ENCODE measurements at regions not wholly inside any gene's neighbourhood (a gene's known extent, or its start where the extent isn't known, plus 50 kb on each side); places are given as distances from the start of the nearest gene placed in this dataset.

DNA sequence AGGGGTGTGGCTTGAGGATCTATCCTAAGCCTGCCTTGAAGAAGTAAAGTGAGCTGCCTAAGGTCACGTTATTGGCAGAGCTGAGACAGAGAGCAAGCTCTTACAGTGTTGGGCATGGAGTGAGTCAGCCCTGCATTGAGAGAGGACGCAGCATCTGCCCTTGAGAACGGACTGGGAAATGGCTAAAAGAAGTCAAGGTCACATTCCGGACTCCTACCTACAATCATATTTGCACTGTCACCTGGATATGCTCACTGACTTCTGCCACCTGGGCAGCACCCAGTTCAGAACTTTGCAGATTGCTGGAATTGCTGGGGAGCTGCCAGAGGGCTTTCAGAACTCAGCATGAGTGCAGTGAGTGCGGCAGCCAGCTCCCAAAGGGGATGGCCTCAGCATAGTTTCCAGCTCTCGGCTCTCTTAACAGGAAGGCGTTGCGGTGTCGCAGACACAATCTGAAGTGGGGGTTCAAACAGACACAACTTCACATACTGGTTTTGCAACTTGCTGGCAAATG, 199.3 kb upstream of the SGK1 start:
- DNase-seq = peak; percentile 68

DNA sequence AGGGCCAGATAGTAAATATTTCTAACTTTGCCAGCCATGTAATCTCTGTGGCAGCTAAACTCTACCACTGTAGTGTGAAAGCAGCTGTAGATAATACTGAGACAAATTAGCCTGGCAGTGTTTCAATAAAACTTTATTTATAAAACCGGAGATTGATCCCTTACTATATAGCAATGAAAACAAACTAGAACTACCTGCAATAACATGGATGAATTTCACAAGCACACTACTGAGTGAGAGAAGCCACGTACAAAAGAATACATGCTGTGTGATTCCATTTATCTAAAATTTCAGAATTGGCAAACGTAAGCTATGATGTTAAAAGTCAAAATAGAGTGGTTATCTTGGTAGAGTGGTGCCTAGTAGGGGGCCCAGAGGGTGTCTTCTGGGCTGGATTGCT, 198.7 kb upstream of the SGK1 start:
- DNase-seq = peak; percentile 7

DNA sequence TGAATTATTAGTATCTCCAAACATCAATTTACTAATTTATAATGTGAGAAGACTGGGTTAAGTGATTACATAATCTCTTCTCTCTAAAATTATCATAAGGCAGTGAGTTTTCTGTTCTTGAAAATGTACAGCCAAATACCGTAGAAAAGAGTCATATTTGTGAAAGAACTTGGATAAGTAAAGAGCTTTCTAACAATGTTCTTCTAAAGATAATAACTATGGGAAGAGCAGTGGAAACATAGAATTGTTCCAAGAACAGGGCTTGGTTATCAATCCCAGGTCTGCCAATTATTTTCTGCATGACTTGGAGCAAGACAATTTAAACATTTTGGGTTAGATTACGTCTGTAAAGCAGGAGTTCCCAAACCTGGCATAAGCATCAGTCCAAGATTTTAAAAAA, 198.1 kb upstream of the SGK1 start:
- DNase-seq = no peak

DNA sequence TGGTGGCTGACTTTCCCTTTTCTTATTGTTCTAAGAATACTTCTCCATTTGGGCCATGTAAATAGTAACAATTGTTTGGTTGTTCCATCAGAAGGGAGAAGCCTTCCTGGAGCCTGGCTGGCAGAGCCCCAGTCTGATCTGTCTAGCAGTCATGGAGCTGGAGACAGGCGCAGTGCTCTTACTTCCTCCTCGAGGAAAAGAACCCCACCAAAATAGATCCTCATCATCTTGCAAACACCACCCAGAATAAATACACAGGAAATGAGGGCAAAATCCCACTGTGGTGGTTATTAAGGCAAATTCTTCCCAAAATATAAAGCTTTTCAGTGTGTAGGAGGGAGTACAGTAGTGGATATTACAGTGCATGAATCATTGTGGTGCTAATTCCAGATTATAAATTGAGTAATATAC, 195.1 kb upstream of the SGK1 start:
- DNase-seq = no peak

DNA sequence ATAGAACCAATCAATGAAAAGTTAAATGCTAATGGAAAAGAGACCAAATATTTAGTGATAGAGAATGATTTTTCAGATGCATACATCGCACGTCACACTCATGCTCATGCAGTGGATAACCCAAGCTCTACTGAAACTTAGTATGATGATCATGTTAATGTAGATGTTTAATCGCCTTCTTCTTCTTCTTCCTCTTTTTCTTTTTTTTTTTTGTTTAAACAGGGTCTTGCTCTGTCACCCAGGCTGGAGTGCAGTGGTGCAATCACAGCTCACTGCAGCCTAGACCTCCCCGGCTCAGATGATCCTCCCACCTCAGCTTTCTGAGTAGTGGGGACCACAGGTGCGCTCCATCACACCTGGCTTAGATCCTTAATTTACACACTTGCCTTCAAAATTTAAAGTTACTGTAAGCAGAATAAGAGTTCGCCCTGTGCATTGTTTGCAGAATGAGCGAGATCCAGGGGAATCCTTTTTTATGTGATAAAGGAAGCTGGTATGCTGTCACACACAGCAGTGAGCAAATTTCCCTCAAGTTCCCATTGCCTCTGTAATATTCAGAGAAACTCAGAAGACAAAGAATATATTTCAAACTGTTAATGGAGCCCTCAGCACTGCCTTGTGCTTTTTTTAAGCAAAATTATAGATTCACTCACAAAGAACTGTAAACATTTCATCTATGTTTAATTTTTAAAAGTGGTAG, 194.2 kb upstream of the SGK1 start:
- no peak for DNase-seq

DNA sequence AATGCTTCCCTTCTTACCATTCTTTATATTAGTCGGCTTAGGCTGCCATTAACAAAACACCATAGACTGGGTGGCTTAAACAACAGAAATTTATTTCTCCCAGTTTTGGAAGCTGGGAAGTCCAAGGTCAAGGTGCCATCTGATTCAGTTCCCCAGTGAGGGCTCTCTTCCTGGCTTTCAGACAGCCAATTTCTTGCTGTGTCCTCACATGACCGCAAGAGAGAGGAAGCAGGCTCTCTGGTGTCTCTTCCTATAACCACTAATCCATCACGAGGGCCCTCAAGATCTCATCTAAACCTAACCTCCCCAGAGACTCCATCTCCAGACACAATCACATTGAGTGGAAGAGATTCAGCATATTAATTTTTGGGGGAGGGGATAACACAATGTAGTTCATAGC, 193.0 kb upstream of the SGK1 start:
- DNase-seq = no peak

DNA sequence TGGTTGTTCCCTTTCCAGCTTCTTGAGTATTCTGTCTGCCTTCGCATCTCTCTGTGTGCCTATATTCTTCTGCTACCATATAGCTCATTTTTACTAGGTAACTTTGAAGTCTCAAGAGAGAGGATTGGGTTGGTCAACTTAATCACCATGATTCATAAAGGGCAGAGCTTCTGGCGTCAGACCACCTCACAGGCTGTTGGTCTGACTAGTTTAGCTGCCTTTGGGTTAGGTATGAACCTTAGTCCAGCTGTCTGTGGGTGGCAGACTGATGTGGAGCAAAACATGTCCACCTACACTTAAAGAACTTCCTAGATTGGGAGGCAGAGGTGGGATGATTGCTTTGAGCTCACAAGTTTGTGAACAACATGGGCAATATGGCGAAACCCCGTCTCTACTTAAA, 192.2 kb upstream of the SGK1 start:
- DNase-seq = no peak

DNA sequence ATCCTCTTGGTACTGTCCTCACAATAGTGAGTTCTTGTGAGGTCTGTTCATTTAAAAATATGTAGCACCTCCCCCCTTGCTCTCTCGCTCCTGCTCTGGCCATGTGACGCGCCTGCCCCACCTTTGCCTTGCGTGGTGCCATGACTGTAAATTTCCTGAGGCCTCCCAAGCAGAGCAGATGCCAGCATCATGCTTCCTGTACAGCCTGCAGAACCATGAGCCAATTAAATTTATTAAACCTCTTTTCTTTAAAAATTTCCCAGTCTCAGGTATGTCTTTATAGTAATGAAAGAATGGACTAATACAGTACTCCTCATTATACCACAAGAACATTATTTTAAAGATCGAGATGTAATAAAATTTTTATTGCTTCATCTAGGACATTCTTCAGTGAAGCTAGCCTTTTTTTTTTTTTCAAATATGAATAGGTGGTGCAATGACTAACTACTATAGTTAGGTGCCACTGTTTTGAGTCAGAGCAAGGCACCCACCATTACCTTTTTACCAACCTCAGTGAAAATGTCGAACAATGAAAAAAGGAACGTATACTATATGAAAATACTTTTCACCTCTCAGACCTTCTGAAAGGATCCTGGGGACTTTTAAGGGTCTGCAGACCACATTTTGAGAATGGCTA, 191.1 kb upstream of the SGK1 start:
- no peak for DNase-seq

DNA sequence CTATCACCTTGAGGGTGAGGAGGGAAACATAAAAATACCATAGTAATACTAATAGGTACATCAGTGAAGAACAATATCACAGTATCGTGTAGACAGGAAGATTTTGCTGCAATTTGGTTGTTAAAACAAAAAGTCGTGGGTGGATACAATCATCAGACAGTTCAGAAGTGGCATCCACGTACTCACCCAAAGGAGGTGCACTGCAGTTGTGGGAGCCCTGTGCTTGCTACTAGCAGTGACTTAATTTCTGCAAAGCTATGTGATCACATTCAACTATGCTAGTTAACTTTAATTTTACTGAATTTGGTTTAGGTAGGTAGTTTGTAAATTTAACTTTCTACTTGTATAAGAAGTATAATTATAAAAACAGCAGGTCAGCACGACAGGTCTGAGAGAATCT, 188.2 kb upstream of the SGK1 start:
- DNase-seq = no peak

DNA sequence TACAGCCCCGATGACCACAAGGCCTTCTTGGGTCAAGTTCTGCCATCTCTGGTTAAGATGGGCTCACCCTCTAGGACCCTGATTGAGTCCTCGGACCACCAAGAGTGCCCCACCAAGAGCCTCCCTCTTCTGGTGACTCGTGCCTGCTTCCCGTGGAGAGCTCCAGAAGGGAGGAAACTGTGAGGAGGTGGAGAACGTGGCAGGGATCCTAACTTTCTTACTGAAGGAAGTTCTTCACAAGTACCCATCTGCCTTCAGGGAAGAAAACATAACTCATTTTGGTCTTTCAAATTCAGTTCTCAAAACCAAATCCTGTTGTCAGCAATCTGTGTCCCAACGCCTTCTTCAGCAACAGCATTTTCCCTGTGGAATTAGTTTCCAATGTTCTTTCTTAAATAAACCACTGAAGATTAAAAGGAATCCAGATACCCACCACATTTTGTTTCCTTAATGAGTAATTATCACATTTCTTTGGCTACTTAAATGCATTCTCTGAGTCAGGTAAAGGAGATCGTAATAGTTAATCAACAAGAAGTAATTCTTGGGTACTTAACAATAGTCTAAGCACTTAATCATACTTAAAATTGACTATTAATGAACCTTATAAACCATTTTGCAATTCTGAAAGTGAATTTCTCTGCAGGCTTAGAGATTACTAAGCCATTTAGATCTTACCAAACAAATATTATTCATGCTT, 185.8 kb upstream of the SGK1 start:
- no peak for DNase-seq

DNA sequence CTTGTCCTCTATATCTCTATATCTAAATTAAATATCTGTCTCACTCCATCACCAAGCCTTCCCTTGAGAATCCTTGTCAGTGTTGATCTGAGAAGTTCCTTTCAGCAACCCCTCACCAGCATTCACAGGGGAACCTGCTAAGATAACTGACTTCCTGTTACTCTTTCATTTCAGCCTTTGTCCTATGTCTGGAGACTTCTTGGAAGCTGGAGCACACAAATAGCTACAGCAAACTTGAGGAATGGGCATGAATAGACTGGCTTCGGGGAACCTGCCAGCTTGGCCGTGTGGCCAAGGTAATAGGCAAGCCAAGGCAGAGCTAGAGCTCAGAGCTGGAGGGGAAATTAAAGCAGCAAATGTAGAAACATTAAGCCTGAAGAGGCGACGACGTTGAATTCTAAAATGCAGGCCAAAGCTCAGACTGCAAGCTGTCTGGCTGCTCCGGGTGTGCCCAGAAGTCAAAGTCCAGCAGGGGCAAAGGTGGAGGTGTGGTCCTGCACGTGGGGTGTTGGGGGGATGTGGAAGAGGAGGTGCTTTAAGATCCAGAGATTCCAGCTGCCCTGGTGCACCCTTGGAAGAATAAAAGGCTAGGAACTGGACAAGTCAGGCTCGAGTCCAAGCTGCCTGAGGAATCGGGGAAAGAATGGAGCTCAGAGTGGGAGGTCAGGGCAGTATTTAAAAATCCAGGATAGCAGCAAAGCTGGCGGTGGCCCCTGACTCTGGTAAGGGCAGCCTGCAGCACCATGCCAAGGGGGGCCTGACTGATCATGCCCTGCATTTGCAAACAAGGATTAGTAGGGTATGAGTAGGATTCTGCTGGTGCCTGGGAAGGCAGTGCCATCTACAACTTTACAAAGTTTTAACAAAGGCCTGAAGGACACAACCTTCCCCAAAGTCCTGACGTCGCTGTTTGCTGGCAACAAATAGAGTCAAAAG, 185.0 kb upstream of the SGK1 start:
- DNase-seq = no peak

DNA sequence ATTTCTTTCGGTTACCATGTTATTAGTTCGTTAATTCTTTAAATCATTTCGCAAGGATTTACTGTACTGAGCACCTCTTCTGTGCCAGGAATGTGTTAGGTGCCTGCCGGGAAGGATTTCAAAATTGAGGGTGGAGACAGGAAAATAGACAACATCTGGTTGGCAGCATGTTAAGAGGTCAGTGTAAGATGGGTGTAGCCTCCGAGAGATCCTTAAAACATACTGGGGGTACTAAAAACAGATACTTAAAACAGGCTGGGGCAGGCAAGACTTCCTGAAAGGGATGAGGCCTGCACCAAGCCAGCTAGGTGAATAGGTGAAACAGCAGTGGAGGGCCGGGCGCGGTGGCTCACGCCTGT, 178.0 kb upstream of the SGK1 start:
- DNase-seq = no peak

DNA sequence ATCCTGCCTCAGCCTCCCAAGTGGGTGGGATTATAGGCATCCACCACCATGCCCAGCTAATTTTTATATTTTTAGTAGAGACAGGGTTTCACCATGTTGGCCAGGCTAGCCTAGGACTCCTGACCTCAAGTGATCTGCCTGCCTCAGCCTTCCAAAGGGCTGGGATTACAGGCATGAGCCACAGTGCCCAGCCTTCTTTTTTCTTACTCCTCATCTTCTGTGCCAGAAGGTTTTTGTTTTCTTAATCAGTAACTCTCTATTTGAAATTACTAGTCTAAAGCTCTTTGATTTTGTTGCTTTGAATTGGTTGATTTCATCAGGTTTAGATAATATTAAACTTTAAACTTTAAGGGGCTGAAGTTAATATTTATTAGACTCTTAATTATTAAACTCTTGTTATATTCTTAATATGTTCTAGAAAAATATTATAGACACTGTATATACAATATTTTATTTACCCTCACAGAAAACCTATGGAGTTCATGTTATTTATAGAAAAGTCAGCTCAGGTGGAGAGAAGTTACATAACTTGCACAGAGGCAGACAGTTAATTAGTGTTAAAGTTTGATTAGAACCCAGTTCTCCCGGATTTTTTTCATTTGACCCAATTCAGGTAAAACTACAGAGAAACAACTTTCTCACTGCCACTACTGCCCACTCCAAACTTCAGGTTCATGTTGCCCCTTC, 177.4 kb upstream of the SGK1 start:
- DNase-seq = no peak

DNA sequence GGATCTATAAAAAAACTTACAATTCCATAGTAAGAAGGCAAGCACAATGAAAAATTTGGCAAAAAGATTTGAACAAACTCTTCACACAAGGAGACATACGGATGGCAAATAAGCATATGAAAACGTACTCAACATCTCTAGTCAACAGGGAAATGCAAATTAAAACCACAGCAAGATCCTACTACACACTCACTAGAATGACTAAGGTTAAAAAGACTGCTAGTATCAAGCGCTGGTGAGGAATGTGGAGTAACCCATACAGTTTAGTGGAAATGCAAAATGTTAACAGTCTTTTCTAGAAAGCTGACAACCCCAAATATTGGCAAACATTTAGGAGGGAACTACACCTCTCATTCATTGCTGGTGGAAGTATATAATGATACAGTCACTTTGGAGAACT, 175.9 kb upstream of the SGK1 start:
- DNase-seq = no peak

DNA sequence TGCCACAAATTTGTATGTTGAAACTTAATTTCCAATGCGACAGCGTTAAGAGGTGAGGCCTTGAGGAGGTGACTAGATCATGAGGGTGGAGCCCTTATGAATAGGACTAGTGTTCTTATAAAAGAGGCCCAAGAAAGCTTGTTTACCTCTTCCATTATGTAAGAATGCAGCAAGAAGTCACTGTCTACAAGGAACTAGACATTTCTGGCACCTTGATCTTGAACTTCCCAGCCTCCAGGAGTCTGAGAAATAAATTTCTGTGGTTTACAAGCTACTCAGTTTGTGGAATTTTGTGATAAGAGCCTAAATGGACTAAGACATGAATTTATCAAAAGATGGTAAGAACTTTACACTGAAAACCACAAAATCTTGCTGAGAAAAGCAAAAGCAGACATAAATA, 173.6 kb upstream of the SGK1 start:
- DNase-seq = no peak

DNA sequence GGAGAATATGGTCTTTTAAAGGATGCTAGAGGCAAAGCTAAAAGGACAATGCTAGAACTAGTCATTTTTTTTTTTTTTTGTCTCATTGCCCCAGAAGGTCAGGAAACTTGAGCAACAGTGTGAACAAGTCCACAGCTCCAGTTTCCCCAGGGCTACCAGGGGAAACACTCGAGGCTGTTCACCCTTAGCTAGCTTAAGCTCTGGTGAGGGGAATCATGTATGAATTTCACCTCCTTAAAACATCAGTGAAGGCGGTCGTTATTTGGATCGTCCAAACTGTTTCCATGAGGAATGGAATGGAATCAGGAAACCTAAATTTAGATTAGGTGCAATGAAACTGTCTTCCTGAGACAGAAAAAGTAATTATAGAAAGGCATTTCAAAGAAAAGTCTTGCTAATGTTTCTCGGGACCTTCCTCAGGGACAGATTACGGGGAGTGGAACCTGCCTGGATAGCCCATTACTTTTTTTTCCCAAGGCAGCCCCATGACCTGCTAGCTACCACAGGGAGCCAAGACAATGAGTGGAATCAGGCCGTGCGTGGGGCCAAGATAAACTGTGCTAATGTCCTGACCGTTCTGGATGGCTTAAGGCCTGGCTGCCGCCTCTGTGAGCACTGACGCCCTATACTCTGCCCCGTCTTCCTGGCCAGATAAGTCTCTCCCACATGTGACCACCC, 164.8 kb upstream of the SGK1 start:
- DNase-seq = no peak

DNA sequence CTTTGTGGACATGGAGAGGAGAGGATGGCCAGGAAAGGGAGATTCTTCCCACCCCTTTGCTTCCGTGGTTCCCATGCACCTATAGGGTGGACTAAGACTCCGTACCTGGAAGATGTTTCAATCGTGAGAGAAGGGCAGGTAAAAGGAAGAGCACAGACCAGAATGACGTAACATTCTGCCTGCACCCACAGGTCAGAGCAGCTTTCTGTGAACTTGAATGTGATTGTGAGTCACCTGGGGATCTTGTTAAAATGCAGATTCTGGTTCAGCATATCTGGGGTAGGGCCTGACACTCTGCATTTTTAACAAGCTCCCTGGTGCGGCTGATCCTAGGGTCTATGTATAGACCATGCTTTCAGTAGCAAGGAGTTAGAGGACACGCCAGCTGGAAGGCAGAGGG, 164.1 kb upstream of the SGK1 start:
- no peak for DNase-seq

DNA sequence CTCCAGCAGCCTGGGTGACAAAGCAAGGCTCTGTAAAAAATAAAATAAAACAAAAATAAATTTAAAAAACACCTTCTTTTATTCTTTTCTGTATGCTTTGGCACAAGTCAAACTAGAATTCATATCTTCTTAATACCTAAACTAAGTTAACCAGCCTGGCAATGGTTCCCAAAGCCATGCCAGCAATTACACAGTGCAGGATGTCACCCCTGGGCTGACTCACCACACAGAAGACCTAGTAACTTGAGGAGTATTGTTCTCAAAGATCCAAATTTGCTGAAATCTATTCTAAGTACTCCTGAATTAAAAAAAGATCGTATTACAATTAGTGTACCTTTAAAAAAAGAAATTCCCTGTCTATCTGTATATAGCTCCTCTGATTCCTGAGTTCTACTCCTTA, 162.7 kb upstream of the SGK1 start:
- DNase-seq = no peak

DNA sequence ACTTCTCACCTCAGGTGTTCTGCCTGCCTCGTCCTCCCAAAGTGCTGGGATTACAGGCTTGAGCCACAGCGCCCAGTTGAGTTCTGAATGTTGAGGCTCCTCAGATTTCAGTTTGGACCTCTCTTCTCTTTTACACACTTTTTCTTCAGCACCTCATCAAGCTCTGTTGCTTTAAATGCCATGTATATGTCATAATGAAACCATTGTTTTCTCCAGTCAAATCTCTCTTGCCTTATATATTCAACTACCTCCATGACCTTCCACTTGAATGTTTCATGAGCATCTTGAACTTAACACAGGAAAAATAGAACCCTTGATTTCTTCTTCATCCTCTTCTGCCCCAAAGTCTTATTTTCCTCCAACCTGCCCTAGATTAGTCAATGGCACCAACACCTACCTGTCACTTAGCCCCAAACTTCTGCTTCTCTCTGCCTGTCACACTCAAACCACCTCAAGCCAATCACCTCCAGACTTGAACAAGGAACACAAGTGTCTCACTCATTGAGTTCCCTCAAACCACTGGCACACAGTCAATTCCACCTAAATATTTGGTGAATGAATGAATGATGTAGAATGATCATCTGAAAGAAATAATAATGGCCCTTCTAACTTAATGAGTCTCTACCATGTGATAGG, 161.0 kb upstream of the SGK1 start:
- no peak for DNase-seq

DNA sequence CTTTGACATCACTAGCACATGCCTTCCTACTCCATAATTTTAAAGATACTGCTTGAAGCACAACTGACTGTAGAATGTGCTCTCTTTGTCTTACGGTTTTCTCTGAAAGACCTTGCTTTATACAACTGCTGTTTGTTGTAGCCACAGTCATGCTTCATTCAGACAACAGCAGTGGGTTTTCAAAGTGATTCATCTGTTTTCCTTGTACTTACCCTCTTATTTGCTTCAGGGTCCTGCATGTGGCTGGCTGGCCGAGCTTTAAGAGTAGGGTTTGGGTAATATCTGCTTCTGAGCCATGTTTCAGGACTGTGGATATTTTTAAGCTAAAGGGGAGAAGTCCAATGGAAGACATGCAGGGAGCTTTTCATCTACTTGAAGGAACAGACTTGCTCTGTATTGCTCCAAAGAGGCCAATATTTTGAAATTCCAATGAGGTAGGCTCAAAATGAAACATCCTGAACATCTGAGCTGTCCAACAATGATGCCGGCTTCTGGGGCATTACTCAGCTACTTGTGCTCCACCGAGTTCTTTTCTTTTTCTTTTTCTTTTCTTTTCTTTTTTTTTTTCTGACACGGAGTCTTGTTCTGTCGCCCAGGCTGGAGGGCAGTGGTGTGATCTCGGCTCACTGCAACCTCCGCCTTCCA, 160.2 kb upstream of the SGK1 start:
- DNase-seq = no peak

DNA sequence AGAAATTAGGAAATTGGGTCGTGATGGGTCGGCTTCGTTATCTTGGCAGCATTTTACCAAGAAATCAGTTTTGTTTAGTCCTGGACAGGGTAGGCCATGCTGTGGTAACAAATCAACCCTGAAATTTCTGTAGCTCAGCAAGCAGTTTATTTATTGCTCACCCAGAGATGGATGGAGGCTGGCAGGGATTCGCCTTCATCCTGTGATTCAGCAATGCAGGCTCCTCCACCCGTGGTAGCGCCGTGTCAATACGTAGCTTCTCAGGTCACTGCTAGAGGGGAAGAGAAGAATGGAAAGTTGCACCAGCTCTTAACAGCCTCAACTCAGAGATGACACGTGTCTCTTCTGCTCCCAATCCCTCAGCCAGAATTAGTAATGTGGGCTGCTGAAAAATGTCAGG, 157.0 kb upstream of the SGK1 start:
- DNase-seq = no peak
